Muscle layer of duodenum (tissue), 2 donors: ENCODE measurements at regions not wholly inside any gene's neighbourhood (a gene's known extent, or its start where the extent isn't known, plus 50 kb on each side); places are given as distances from the start of the nearest gene placed in this dataset.

ENCODE experiments used
- H3K27ac ChIP-seq: one replicate; pipeline ENCODE4 v1.7.0; 2013; ENCODE audit warnings: mild to moderate bottlenecking, low read length
- H3K27me3 ChIP-seq: one replicate; pipeline ENCODE4 v1.7.0; 2013; ENCODE audit warnings: low read depth, mild to moderate bottlenecking, control low read depth, low read length
- H3K36me3 ChIP-seq, 2 donors: one replicate each; pipeline ENCODE4 v1.7.0; 2013; ENCODE audit warnings: low read length in 2 of 2, control low read depth in 1 of 2, mild to moderate bottlenecking in 1 of 2; ENCODE audit not compliant: insufficient read depth in 2 of 2, control insufficient read depth in 1 of 2
- H3K4me1 ChIP-seq, 2 donors: one replicate each; pipeline ENCODE4 v1.7.0; 2013; ENCODE audit warnings: low read length in 2 of 2, mild to moderate bottlenecking in 2 of 2, control low read depth in 1 of 2, moderate library complexity in 1 of 2; ENCODE audit not compliant: insufficient read depth in 2 of 2, control insufficient read depth in 1 of 2
- H3K4me3 ChIP-seq, 2 donors: one replicate each; pipeline ENCODE4 v1.7.0; 2013; ENCODE audit warnings: low read length in 2 of 2, low read depth in 1 of 2, mild to moderate bottlenecking in 1 of 2
- H3K9me3 ChIP-seq, 2 donors: one replicate each; pipeline ENCODE4 v1.7.0; 2013; ENCODE audit warnings: low read length in 2 of 2, control low read depth in 1 of 2, mild to moderate bottlenecking in 1 of 2; ENCODE audit not compliant: control insufficient read depth in 1 of 2
- donor health status: healthy.

DNA sequence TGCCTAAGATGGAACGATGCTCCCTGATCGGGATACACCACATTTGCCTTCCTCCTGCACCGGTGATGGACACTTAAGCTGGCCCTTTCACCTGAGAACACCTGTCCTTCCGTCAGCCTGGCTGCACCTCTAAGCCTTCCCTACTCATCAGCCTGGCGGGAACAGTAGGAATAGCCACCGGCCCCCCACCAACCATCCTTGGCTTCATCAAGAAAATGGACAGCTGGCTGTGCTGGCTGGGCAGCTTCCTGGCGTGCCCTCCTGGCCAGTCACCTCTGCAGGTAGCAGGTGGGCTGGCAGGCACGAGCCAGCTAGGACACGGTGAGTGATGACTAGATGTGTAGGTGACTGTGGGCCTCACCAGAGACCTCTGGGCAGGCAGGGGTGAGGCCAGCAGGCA lies 142.8 kb downstream of the CTTN start:
- H3K27ac ChIP-seq = no peak overlapping the region
- H3K9me3 ChIP-seq = peaks cover 0 to 8% of the 10 kb centered on the region in 2 donors
- H3K36me3 ChIP-seq = no peaks in the 10 kb centered on the region
- no peaks in the 10 kb centered on the region for H3K27me3 ChIP-seq
- no peak overlapping the region for H3K4me3 ChIP-seq
- no peaks in the 10 kb centered on the region for H3K4me1 ChIP-seq

- Histone ChIP-seq H3K9me3 (peaks cover 0 to 8% of the 10 kb centered on the region in 2 donors), H3K4me3 (no peak overlapping the region), H3K27me3 (no peaks in the 10 kb centered on the region), H3K4me1 (no peaks in the 10 kb centered on the region), H3K36me3 (no peaks in the 10 kb centered on the region), H3K27ac (no peak overlapping the region)
Observed at GRCh38 chr11:70541699-70542098, 143.4 kb downstream of the CTTN start.

DNA sequence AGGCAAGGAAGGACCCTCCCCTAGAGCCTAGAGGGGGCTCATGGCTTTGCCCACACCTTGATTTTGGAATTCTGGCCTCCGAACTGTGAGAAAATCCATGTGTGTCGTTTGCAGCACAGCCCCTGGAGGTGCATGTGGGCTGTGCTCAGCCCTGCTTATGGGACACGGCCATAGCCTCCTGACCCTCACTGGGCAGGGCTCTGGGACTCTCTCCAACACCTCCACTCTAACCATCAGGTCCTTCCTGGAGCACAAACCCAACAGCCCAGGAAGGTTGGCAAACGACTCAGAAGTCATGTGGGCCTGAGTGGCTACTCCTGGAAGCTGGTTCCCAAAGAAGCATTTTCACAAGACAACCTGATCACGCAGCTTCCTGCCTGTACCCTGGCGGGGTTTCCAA lies 144.1 kb downstream of the CTTN start:
- Histone ChIP-seq H3K9me3 (peaks cover 0 to 8% of the 10 kb centered on the region in 2 donors), H3K27me3 (no peaks in the 10 kb centered on the region), H3K4me3 (no peak overlapping the region), H3K4me1 (no peaks in the 10 kb centered on the region), H3K27ac (no peak overlapping the region), H3K36me3 (no peaks in the 10 kb centered on the region)

DNA sequence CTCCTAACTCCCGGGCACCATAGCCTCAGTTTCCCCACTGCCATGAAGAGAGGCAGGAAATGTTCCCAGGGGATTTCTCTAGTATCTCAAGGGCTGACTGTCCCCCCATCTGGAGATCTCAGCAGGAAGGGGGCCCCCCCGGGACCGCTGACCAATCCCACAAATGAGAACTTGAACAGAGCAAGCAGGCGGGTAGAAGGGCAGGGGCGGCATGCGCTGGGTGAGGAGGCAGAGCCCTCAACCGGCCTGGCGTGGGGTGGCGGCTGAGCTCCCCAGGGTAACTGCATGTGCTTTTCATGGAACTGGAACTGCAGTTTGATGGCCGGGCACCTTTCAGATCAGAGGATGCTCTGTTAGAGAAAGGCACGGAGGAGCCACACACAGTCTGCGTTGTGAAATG lies 144.5 kb downstream of the CTTN start:
- no peak overlapping the region for H3K27ac ChIP-seq
- no peak overlapping the region for H3K4me3 ChIP-seq
- no peaks in the 10 kb centered on the region for H3K27me3 ChIP-seq
- no peaks in the 10 kb centered on the region for H3K4me1 ChIP-seq
- H3K9me3 ChIP-seq = peaks cover 0 to 8% of the 10 kb centered on the region in 2 donors
- H3K36me3 ChIP-seq = no peaks in the 10 kb centered on the region

DNA sequence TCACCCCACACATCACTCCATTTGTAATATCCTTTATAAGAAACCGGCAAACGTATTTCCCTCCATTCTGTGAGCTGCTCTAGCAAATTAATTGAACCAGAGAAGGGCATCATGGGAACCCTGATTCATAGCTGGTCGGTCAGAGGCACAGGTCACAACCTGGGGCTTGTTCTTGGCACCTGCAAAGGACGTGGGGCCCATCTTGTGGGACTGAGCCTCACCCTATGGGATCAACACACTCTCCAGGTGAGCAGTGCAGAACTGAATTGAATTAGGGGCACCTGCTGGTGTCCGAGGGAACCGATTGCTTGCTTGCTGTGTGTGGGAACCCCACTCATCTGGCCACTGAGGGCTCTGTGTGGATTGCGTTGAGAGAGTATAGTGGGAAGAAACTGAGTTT lies 145.3 kb downstream of the CTTN start:
- Histone ChIP-seq H3K27ac (no peak overlapping the region), H3K27me3 (no peaks in the 10 kb centered on the region), H3K4me3 (no peak overlapping the region), H3K4me1 (no peaks in the 10 kb centered on the region), H3K36me3 (no peaks in the 10 kb centered on the region), H3K9me3 (peaks cover 0 to 8% of the 10 kb centered on the region in 2 donors)

- Histone ChIP-seq H3K27ac (no peak overlapping the region), H3K4me3 (no peak overlapping the region), H3K27me3 (no peaks in the 10 kb centered on the region), H3K4me1 (no peaks in the 10 kb centered on the region), H3K9me3 (peaks cover 0 to 8% of the 10 kb centered on the region in 2 donors), H3K36me3 (no peaks in the 10 kb centered on the region)
Observed at GRCh38 chr11:70544067-70544773, 145.9 kb downstream of the CTTN start.

DNA sequence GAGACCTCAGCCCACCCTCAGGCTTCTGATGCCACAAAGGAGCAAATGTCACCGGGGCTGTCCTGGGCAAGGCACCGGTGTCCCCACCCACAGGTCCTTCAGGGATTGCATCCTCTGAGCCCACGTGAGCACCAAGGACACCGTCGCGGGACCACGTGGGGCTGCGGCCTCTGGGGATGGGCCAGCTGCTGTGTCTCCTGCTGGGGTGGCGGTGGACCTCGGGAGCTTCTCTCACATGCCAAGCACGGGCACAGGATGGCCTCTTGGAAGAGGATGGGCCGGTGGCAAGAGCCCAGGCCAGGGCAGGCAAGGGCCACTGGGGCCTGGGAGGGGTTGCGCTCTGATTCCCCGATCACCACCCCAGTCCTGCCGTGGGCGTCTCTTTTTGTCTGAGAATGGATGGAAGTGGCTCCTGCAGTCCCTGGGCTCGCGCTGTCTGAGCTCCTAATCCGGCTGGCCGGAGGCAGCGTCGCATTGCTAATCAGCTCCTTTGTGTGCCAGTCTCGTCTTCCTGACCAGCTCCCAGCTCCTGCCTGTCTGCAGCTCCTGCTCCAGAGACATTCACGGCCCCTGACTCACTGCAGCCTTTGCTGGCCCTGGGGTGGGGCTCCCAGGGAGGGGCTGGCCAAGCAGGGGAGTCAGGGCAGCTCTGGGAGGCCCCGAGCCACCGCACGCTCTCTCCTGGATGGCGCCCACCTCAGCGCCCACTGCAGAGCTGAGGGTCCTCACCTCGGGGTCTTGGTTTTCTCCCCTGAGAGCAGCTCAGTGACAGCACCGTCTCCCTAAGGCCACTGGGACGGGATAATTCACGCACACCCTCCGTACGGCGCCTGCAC lies 146.7 kb downstream of the CTTN start:
- Histone ChIP-seq H3K27ac (no peak overlapping the region), H3K27me3 (no peaks in the 10 kb centered on the region), H3K4me1 (no peaks in the 10 kb centered on the region)

GRCh38 chr11:70545610-70545912 lies 147.2 kb downstream of the CTTN start:
- no peaks in the 10 kb centered on the region for H3K4me1 ChIP-seq
- no peak overlapping the region for H3K27ac ChIP-seq
- peaks cover 0 to 8% of the 10 kb centered on the region in 2 donors for H3K9me3 ChIP-seq
- no peaks in the 10 kb centered on the region for H3K27me3 ChIP-seq
- no peak overlapping the region for H3K4me3 ChIP-seq
- no peaks in the 10 kb centered on the region for H3K36me3 ChIP-seq

More for the DNA sequence above, 146.7 kb downstream of the CTTN start:
- H3K4me3 ChIP-seq = no peak overlapping the region
- peaks cover 0 to 8% of the 10 kb centered on the region in 2 donors for H3K9me3 ChIP-seq
- H3K36me3 ChIP-seq = no peaks in the 10 kb centered on the region

- H3K4me1 ChIP-seq = no peaks in the 10 kb centered on the region
- H3K27me3 ChIP-seq = no peaks in the 10 kb centered on the region
- no peak overlapping the region for H3K27ac ChIP-seq
- H3K36me3 ChIP-seq = no peaks in the 10 kb centered on the region
- peaks cover 0 to 7% of the 10 kb centered on the region in 2 donors for H3K9me3 ChIP-seq
- H3K4me3 ChIP-seq = no peak overlapping the region
Observed at GRCh38 chr11:70546191-70546940, 148.0 kb downstream of the CTTN start.

DNA sequence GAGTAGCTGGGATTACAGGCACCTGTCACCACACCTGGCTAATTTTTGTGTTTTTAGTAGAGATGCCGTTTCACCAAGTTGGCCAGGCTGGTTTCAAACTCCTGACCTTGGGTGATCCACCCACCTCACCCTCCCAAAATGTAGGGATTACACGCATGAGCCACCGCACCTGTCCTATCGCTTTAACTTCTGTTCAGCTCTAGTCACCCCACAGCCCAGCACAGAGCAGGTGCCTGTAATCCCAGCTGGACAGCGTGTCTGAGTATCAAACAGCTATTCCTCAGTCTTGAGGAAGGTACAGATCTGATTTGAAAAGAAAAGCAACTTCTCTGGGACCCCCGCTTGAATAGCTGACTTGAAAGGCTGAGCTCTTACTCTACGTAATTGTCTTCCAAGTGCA lies 149.1 kb downstream of the CTTN start:
- Histone ChIP-seq H3K4me1 (no peaks in the 10 kb centered on the region), H3K27ac (no peak overlapping the region), H3K36me3 (no peaks in the 10 kb centered on the region), H3K9me3 (no peaks in the 10 kb centered on the region), H3K4me3 (no peak overlapping the region), H3K27me3 (no peaks in the 10 kb centered on the region)
